Testis (tissue), 2 donors: ENCODE measurements at regions not wholly inside any gene's neighbourhood (a gene's known extent, or its start where the extent isn't known, plus 50 kb on each side); places are given as distances from the start of the nearest gene placed in this dataset.

Experiments
- CTCF ChIP-seq, 3 experiments: fragments of 450-650 bp in 2 of 3; fragments of 200-600 bp in 1 of 3; sonication (generic) in 1 of 3; IDR thresholded peaks; one replicate each; pipeline ENCODE4 v1.5.1; 2016 to 2019; ENCODE audit warnings: antibody characterized with exemption in 3 of 3, mild to moderate bottlenecking in 2 of 3, moderate library complexity in 1 of 3
- POLR2A ChIP-seq: fragments of 450-650 bp; IDR thresholded peaks from one replicate; pipeline ENCODE4 v1.6.1; 2017; ENCODE audit warnings: antibody characterized with exemption, mild to moderate bottlenecking, moderate library complexity

GRCh38 chr4:111883557-111883999 lies 261.7 kb upstream of the FAM241A start:
- no peak for TF ChIP-seq POLR2A
- TF ChIP-seq CTCF (IDR thresholded peaks at IDR 0.05): no peak
